MCF 10A (cell line): ENCODE measurements at regions not wholly inside any gene's neighbourhood (a gene's known extent, or its start where the extent isn't known, plus 50 kb on each side); places are given as distances from the start of the nearest gene placed in this dataset.

Experiments
- BruUV-seq: library from RNA; stranded (reverse); fragments of 400-500 nt; replicated peaks from 2 replicates; lab custom pipeline; 2021; lab: Mats Ljungman, UMichigan
- CTCF ChIA-PET: fragments of 300-600 bp; sonication (Branson Sonifier 250); formaldehyde crosslinking; extraction: SDS; loops from one replicate; lab custom pipeline; 2021; ENCODE audit warnings: antibody characterized with exemption, inconsistent platforms; lab: Yijun Ruan, JAX
- POLR2A ChIA-PET: fragments of 300-600, 350-650 bp; sonication (Branson Sonifier 250); formaldehyde crosslinking; extraction: SDS; loops from one replicate; lab custom pipeline; 2020; ENCODE audit warnings: antibody characterized with exemption, inconsistent platforms; lab: Yijun Ruan, JAX
- DNase-seq: peaks from one replicate; pipeline ENCODE4 v3.0.0-alpha.2; 2018; ENCODE audit not compliant: unreplicated experiment
- H3K27ac Mint-ChIP-seq: one replicate; pipeline ENCODE4 v1.8.0; 2022; ENCODE audit warnings: mild to moderate bottlenecking, low read depth, mixed read lengths; ENCODE audit not compliant: unreplicated experiment
- H3K27me3 Mint-ChIP-seq: one replicate; pipeline ENCODE4 v1.8.0; 2022; ENCODE audit warnings: mixed read lengths; ENCODE audit not compliant: insufficient read depth, unreplicated experiment
- H3K36me3 Mint-ChIP-seq: one replicate; pipeline ENCODE4 v1.8.0; 2022; ENCODE audit warnings: mild to moderate bottlenecking, moderate library complexity, mixed read lengths; ENCODE audit not compliant: insufficient read depth, unreplicated experiment
- H3K4me1 Mint-ChIP-seq: one replicate; pipeline ENCODE4 v1.8.0; 2022; ENCODE audit warnings: mixed read lengths; ENCODE audit not compliant: insufficient read depth, unreplicated experiment
- H3K4me3 Mint-ChIP-seq: one replicate; pipeline ENCODE4 v1.8.0; 2022; ENCODE audit warnings: mild to moderate bottlenecking, moderate library complexity, mixed read lengths; ENCODE audit not compliant: unreplicated experiment
- H3K9me3 Mint-ChIP-seq: one replicate; pipeline ENCODE4 v1.8.0; 2022; ENCODE audit warnings: mixed read lengths; ENCODE audit not compliant: unreplicated experiment
- CTCF ChIP-seq: fragments of 200-600 bp; IDR thresholded peaks from one replicate; pipeline ENCODE4 v1.8.0; 2022; ENCODE audit warnings: antibody characterized with exemption, mild to moderate bottlenecking; ENCODE audit not compliant: unreplicated experiment
- intact Hi-C: fragments of 100-400 bp; cut with micrococcal nuclease; formaldehyde crosslinking; loops from 2 replicates; pipeline ENCODE4 v1.14.1; 2022

GRCh38 chr2:10981941-10982431, 70.3 kb downstream of the KCNF1 start:
- H3K4me3 Mint-ChIP-seq: no peak overlapping the region
- no peaks in the 10 kb centered on the region for H3K4me1 Mint-ChIP-seq
- CTCF ChIA-PET: no interaction called here
- no peaks in the 10 kb centered on the region for H3K36me3 Mint-ChIP-seq
- DNase-seq: no peak
- no TSS peak for BruUV-seq
- POLR2A ChIA-PET: no interaction called here
- H3K9me3 Mint-ChIP-seq: no peaks in the 10 kb centered on the region
- H3K27ac Mint-ChIP-seq: no peak overlapping the region
- intact Hi-C loops: no loop called here
- H3K27me3 Mint-ChIP-seq: peaks cover 45% of the 10 kb centered on the region
- no peak for TF ChIP-seq CTCF

GRCh38 chr2:10982931-10983701, 71.4 kb downstream of the KCNF1 start:
- H3K4me3 Mint-ChIP-seq: no peak overlapping the region
- peaks cover 33% of the 10 kb centered on the region for H3K27me3 Mint-ChIP-seq
- no peaks in the 10 kb centered on the region for H3K36me3 Mint-ChIP-seq
- ChIA-PET CTCF (no interaction called here), POLR2A (no interaction called here)
- no peaks in the 10 kb centered on the region for H3K9me3 Mint-ChIP-seq
- no peaks in the 10 kb centered on the region for H3K4me1 Mint-ChIP-seq
- H3K27ac Mint-ChIP-seq: no peak overlapping the region
- intact Hi-C loops: no loop called here
- TF ChIP-seq CTCF: no peak
- DNase-seq: no peak
- BruUV-seq: no TSS peak

- Mint-ChIP-seq H3K36me3 (no peaks in the 10 kb centered on the region), H3K4me3 (no peak overlapping the region), H3K27me3 (peaks cover 27% of the 10 kb centered on the region), H3K27ac (no peak overlapping the region), H3K4me1 (no peaks in the 10 kb centered on the region), H3K9me3 (no peaks in the 10 kb centered on the region)
- no peak for TF ChIP-seq CTCF
- no TSS peak for BruUV-seq
- DNase-seq: no peak
- intact Hi-C loops: no loop called here
- ChIA-PET POLR2A (no interaction called here), CTCF (interaction anchor here (1.0 kb wide), 1 partner anchor 82 kb away, joined by 3 read pairs; no protein-coding TSS in a partner anchor)
Observed at GRCh38 chr2:10983711-10984110, 72.0 kb downstream of the KCNF1 start.

- Mint-ChIP-seq H3K27ac (no peak overlapping the region), H3K4me3 (no peak overlapping the region), H3K27me3 (peaks cover 19% of the 10 kb centered on the region), H3K36me3 (no peaks in the 10 kb centered on the region), H3K9me3 (no peaks in the 10 kb centered on the region), H3K4me1 (no peaks in the 10 kb centered on the region)
- ChIA-PET CTCF (interaction anchor here (1.0 kb wide), 1 partner anchor 83 kb away, joined by 3 read pairs; no protein-coding TSS in a partner anchor), POLR2A (no interaction called here)
- DNase-seq: no peak
- no TSS peak for BruUV-seq
- TF ChIP-seq CTCF: no peak
- intact Hi-C loops: no loop called here
Observed at GRCh38 chr2:10984418-10985135, 72.8 kb downstream of the KCNF1 start.
